Thymus (tissue), 11 donors: ENCODE measurements at regions not wholly inside any gene's neighbourhood (a gene's known extent, or its start where the extent isn't known, plus 50 kb on each side); places are given as distances from the start of the nearest gene placed in this dataset.
"Not testable (repeated sequence)": the region's sequence is repeated elsewhere in the genome, so short reads cannot be mapped to it uniquely, and the experiment has no call there.

Experiments
- DNase-seq, 9 donors: peaks; one replicate each; pipeline ENCODE4 v3.0.0-alpha.2; 2013; ENCODE audit warnings: low spot score in 9 of 9, low read depth in 6 of 9, missing footprints in 1 of 9
- H3K27ac ChIP-seq, 2 donors: one replicate each; pipeline ENCODE4 v1.5.1; 2013; ENCODE audit warnings: control low read depth in 1 of 2, low read depth in 1 of 2, low read length in 1 of 2, mild to moderate bottlenecking in 1 of 2, moderate library complexity in 1 of 2
- H3K27me3 ChIP-seq, 2 donors: one replicate each; pipeline ENCODE4 v1.5.1; 2013; ENCODE audit warnings: low read length in 1 of 2; ENCODE audit not compliant: control insufficient read depth in 2 of 2, insufficient read depth in 1 of 2
- H3K36me3 ChIP-seq, 2 donors: one replicate each; pipeline ENCODE4 v1.5.1; 2013; ENCODE audit warnings: low read length in 1 of 2, mild to moderate bottlenecking in 1 of 2, moderate library complexity in 1 of 2; ENCODE audit not compliant: control insufficient read depth in 2 of 2, insufficient read depth in 2 of 2
- H3K4me1 ChIP-seq, 2 donors: one replicate each; pipeline ENCODE4 v1.5.1; 2013; ENCODE audit warnings: low read length in 2 of 2; ENCODE audit not compliant: control insufficient read depth in 2 of 2, insufficient read depth in 2 of 2
- H3K4me3 ChIP-seq, 2 donors: one replicate each; pipeline ENCODE4 v1.5.1; 2013; ENCODE audit warnings: low read length in 2 of 2, control low read depth in 1 of 2, mild to moderate bottlenecking in 1 of 2
- H3K9me3 ChIP-seq, 2 donors: one replicate each; pipeline ENCODE4 v1.5.1; 2013; ENCODE audit warnings: low read length in 1 of 2, mild to moderate bottlenecking in 1 of 2; ENCODE audit not compliant: control insufficient read depth in 2 of 2, insufficient read depth in 1 of 2
- WGBS: extraction: QIAGEN DNeasy Blood & Tissue Kit; methylation state at CpG from one replicate; pipeline ENCODE4 v1.1.7; 2013; 5-methylcytosine and 5-hydroxymethylcytosine counted together
- donor health status: healthy.

- no peak overlapping the region for H3K27ac ChIP-seq
- H3K36me3 ChIP-seq, result no peaks in the 10 kb centered on the region
- DNase-seq, result no peak
- no peak overlapping the region for H3K4me3 ChIP-seq
- H3K9me3 ChIP-seq, result no peaks in the 10 kb centered on the region
- WGBS, result 98% methylated on average over 6 of the region's 6 CpGs
- peaks cover 8 to 19% of the 10 kb centered on the region in 2 donors for H3K4me1 ChIP-seq
- peaks cover 0 to 16% of the 10 kb centered on the region in 2 donors for H3K27me3 ChIP-seq
Observed at GRCh38 chr20:50447102-50447804, 62.9 kb upstream of the PTPN1 start.

GRCh38 chr20:50447817-50448216, 62.4 kb upstream of the PTPN1 start:
- Histone ChIP-seq H3K27me3 (peaks cover 0 to 20% of the 10 kb centered on the region in 2 donors), H3K9me3 (no peaks in the 10 kb centered on the region), H3K4me3 (no peak overlapping the region), H3K27ac (no peak overlapping the region), H3K4me1 (peaks cover 8 to 19% of the 10 kb centered on the region in 2 donors), H3K36me3 (no peaks in the 10 kb centered on the region)
- WGBS, result 93% methylated on average over 7 of the region's 7 CpGs
- DNase-seq, result no peak

- H3K27me3 ChIP-seq, result peaks cover 2 to 20% of the 10 kb centered on the region in 2 donors
- H3K27ac ChIP-seq, result not testable (repeated sequence)
- WGBS, result 96% methylated on average over 10 of the region's 10 CpGs
Observed at GRCh38 chr20:50448625-50449403, 61.4 kb upstream of the PTPN1 start.

GRCh38 chr20:50449738-50450492, 60.3 kb upstream of the PTPN1 start:
- Histone ChIP-seq H3K36me3 (no peaks in the 10 kb centered on the region), H3K4me1 (peaks cover 8 to 19% of the 10 kb centered on the region in 2 donors), H3K9me3 (no peaks in the 10 kb centered on the region), H3K27me3 (peaks cover 3 to 20% of the 10 kb centered on the region in 2 donors), H3K27ac (no peak overlapping the region), H3K4me3 (no peak overlapping the region)
- 93% methylated on average over 9 of the region's 9 CpGs for WGBS
- no peak for DNase-seq

More at GRCh38 chr20:50448625-50449403, 61.4 kb upstream of the PTPN1 start:
- not testable (repeated sequence) for H3K4me3 ChIP-seq, H3K9me3 ChIP-seq, DNase-seq, H3K36me3 ChIP-seq
- H3K4me1 ChIP-seq, result peaks cover 8 to 19% of the 10 kb centered on the region in 2 donors

- Histone ChIP-seq H3K27ac (no peak overlapping the region), H3K27me3 (peaks cover 3 to 20% of the 10 kb centered on the region in 2 donors), H3K9me3 (no peaks in the 10 kb centered on the region), H3K4me1 (peaks cover 8 to 20% of the 10 kb centered on the region in 2 donors), H3K4me3 (no peak overlapping the region), H3K36me3 (no peaks in the 10 kb centered on the region)
- 92% methylated on average over 1 of the region's 1 CpG for WGBS
- no peak for DNase-seq
Observed at GRCh38 chr20:50450493-50450826, 59.7 kb upstream of the PTPN1 start.

- DNase-seq, result peak; percentile 52 to 88 (median 69)
- no peak overlapping the region for H3K27ac ChIP-seq
- 22% methylated on average over 19 of the region's 19 CpGs for WGBS
- no peak overlapping the region for H3K4me3 ChIP-seq
- peaks cover 0 to 3% of the 10 kb centered on the region in 2 donors for H3K9me3 ChIP-seq
- peaks cover 8 to 27% of the 10 kb centered on the region in 2 donors for H3K4me1 ChIP-seq
- peaks cover 3 to 23% of the 10 kb centered on the region in 2 donors for H3K27me3 ChIP-seq
- no peaks in the 10 kb centered on the region for H3K36me3 ChIP-seq
Observed at GRCh38 chr20:50450881-50451752, 59.1 kb upstream of the PTPN1 start.

- H3K27ac ChIP-seq, result not testable (repeated sequence)
Observed at GRCh38 chr20:50451792-50452425, 58.3 kb upstream of the PTPN1 start.

GRCh38 chr20:50453533-50454244, 56.5 kb upstream of the PTPN1 start:
- Histone ChIP-seq H3K4me3 (no peak overlapping the region), H3K27me3 (peaks cover 3 to 22% of the 10 kb centered on the region in 2 donors), H3K9me3 (peaks cover 0 to 3% of the 10 kb centered on the region in 2 donors), H3K27ac (no peak overlapping the region), H3K36me3 (no peaks in the 10 kb centered on the region), H3K4me1 (peaks cover 8 to 33% of the 10 kb centered on the region in 2 donors)
- no peak for DNase-seq
- WGBS, result 88% methylated on average over 6 of the region's 6 CpGs

More at GRCh38 chr20:50451792-50452425, 58.3 kb upstream of the PTPN1 start:
- H3K4me3 ChIP-seq, H3K36me3 ChIP-seq, H3K9me3 ChIP-seq, DNase-seq: not testable (repeated sequence)
- H3K27me3 ChIP-seq, result peaks cover 3 to 23% of the 10 kb centered on the region in 2 donors
- 91% methylated on average over 9 of the region's 9 CpGs for WGBS
- peaks cover 8 to 33% of the 10 kb centered on the region in 2 donors for H3K4me1 ChIP-seq
